ENCODE measurements at regions not wholly inside any gene's neighbourhood (a gene's known extent, or its start where the extent isn't known, plus 50 kb on each side); places are given as distances from the start of the nearest gene placed in this dataset.

- TF ChIP-seq ZNF274 (IDR thresholded peaks at IDR 0.05; ENCODE audit: low read depth, low read length) = no peak
- TF ChIP-seq SUZ12 (IDR thresholded peaks at IDR 0.05; ENCODE audit: extremely low read depth, insufficient read depth, insufficient read length) = no peak
- no peak for TF ChIP-seq YY1 (IDR thresholded peaks at IDR 0.05; ENCODE audit: insufficient read depth, insufficient read length)
These were observed 545.0 kb upstream of the ZNF608 start for GRCh38 chr5:125291447-125291846.
